ENCODE measurements at regions not wholly inside any gene's neighbourhood (a gene's known extent, or its start where the extent isn't known, plus 50 kb on each side); places are given as distances from the start of the nearest gene placed in this dataset.

GRCh38 chr4:137181293-137181899, 350.9 kb downstream of the PCDH18 start (continued):
- TF ChIP-seq PRDM10 (tag by site-specific recombination; IDR thresholded peaks at IDR 0.05): no peak
- TF ChIP-seq ZNF692 (tag by site-specific recombination; IDR thresholded peaks at IDR 0.05): no peak

- Histone ChIP-seq H3K27ac (ENCODE audit: extremely low read depth, low read depth, low read length) (no peak overlapping the region), H3K9me3 (ENCODE audit: control insufficient read depth, insufficient read depth, low read depth, low read length) (no peaks in the 10 kb centered on the region), H3K36me3 (ENCODE audit: control insufficient read depth in 2 of 2, insufficient read depth in 1 of 2, low read length in 2 of 2) (no peaks in the 10 kb centered on the region), H3K4me1 (ENCODE audit: control insufficient read depth, insufficient read depth, low read length) (no peaks in the 10 kb centered on the region), H3K4me3 (ENCODE audit: low read depth, low read length) (no peak overlapping the region)
- TF ChIP-seq SP2 (tag by site-specific recombination; IDR thresholded peaks at IDR 0.05): no peak
- TF ChIP-seq KLF16 (tag by site-specific recombination; IDR thresholded peaks at IDR 0.05): no peak
- TF ChIP-seq GLI4 (tag by site-specific recombination; IDR thresholded peaks at IDR 0.05): no peak
- TF ChIP-seq ZNF785 (tag by site-specific recombination; IDR thresholded peaks at IDR 0.05): no peak
- ChIA-PET CTCF (interaction anchor here (1.1 kb wide), 1 partner anchor 33 kb away, joined by 3 read pairs; no protein-coding TSS in a partner anchor), POLR2A (no interaction called here)
These were observed 351.9 kb downstream of the PCDH18 start for GRCh38 chr4:137180349-137180748.

- POLR2A ChIA-PET: no interaction called here
- H3K36me3 ChIP-seq (ENCODE audit: control insufficient read depth in 2 of 2, insufficient read depth in 1 of 2, low read length in 2 of 2): no peaks in the 10 kb centered on the region
- H3K9me3 ChIP-seq (ENCODE audit: control insufficient read depth, insufficient read depth, low read depth, low read length): no peaks in the 10 kb centered on the region
- no peak overlapping the region for H3K4me3 ChIP-seq (ENCODE audit: low read depth, low read length)
- H3K27ac ChIP-seq (ENCODE audit: extremely low read depth, low read depth, low read length): no peak overlapping the region
- H3K4me1 ChIP-seq (ENCODE audit: control insufficient read depth, insufficient read depth, low read length): no peaks in the 10 kb centered on the region
- CTCF ChIA-PET: no interaction called here
- TF ChIP-seq ZNF132 (tag by site-specific recombination; IDR thresholded peaks at IDR 0.05; ENCODE audit: borderline replicate concordance) (no peak), OSR2 (tag by site-specific recombination; IDR thresholded peaks at IDR 0.05) (no peak), ZNF426 (tag by site-specific recombination; IDR thresholded peaks at IDR 0.05) (no peak), ZNF518A (tag by site-specific recombination; conservative IDR thresholded peaks at IDR 0.05; ENCODE audit: low read depth) (no peak), ZNF76 (tag by site-specific recombination; IDR thresholded peaks at IDR 0.05; ENCODE audit: borderline replicate concordance, low read depth) (no peak), ZNF514 (tag by site-specific recombination; IDR thresholded peaks at IDR 0.05) (no peak), ZNF837 (tag by site-specific recombination; IDR thresholded peaks at IDR 0.05) (no peak), ZNF354C (tag by site-specific recombination; IDR thresholded peaks at IDR 0.05; ENCODE audit: borderline replicate concordance, low read depth) (no peak), ZNF26 (tag by site-specific recombination; IDR thresholded peaks at IDR 0.05) (no peak), ZNF626 (tag by site-specific recombination; IDR thresholded peaks at IDR 0.05) (no peak), ZNF169 (tag by site-specific recombination; IDR thresholded peaks at IDR 0.05) (no peak), ZNF112 (tag by site-specific recombination; IDR thresholded peaks at IDR 0.05) (no peak), SALL2 (tag by site-specific recombination; IDR thresholded peaks at IDR 0.05; ENCODE audit: borderline replicate concordance) (no peak), ZNF747 (tag by site-specific recombination; IDR thresholded peaks at IDR 0.05) (no peak), ZNF600 (tag by site-specific recombination; IDR thresholded peaks at IDR 0.05) (no peak), ZNF548 (tag by site-specific recombination; IDR thresholded peaks at IDR 0.05) (no peak), ZNF654 (tag by site-specific recombination; IDR thresholded peaks at IDR 0.05; ENCODE audit: low read depth) (no peak)
These were observed 375.5 kb downstream of the PCDH18 start for GRCh38 chr4:137156807-137157206.
